Liver (tissue), 8 donors: ENCODE measurements at regions not wholly inside any gene's neighbourhood (a gene's known extent, or its start where the extent isn't known, plus 50 kb on each side); places are given as distances from the start of the nearest gene placed in this dataset.

ENCODE experiments used
- DNase-seq: peaks from one replicate; pipeline ENCODE4 v3.0.0-alpha.2; 2017; ENCODE audit warnings: low spot score
- H3K27ac ChIP-seq, 2 donors: one replicate each; pipeline ENCODE4 v1.7.0; 2013; ENCODE audit warnings: inconsistent platforms in 2 of 2, low read length in 2 of 2, control low read depth in 1 of 2, low read depth in 1 of 2, mild to moderate bottlenecking in 1 of 2
- H3K27me3 ChIP-seq, 4 donors: one replicate each; pipeline versions ENCODE4 v1.6.1 to v1.7.0; 2013; ENCODE audit warnings: low read length in 3 of 4, inconsistent platforms in 1 of 4, mild to moderate bottlenecking in 1 of 4, moderate library complexity in 1 of 4; ENCODE audit not compliant: control insufficient read depth in 4 of 4, insufficient read depth in 4 of 4
- H3K36me3 ChIP-seq, 4 donors: one replicate each; pipeline versions ENCODE4 v1.6.1 to v1.7.0; 2013; ENCODE audit warnings: low read length in 3 of 4, mild to moderate bottlenecking in 3 of 4, low read depth in 1 of 4, moderate library complexity in 1 of 4; ENCODE audit not compliant: control insufficient read depth in 4 of 4, insufficient read depth in 3 of 4
- H3K4me1 ChIP-seq, 4 donors: one replicate each; pipeline versions ENCODE4 v1.6.1 to v1.7.0; 2013; ENCODE audit warnings: low read length in 3 of 4, mild to moderate bottlenecking in 3 of 4, moderate library complexity in 1 of 4; ENCODE audit not compliant: control insufficient read depth in 4 of 4, insufficient read depth in 4 of 4
- H3K4me3 ChIP-seq, 3 donors: one replicate each; pipeline versions ENCODE4 v1.6.1 to v1.7.0; 2013; ENCODE audit warnings: low read length in 3 of 3, control low read depth in 1 of 3, low read depth in 1 of 3, mild to moderate bottlenecking in 1 of 3
- H3K9ac ChIP-seq, 2 donors: one replicate each; pipeline ENCODE4 v1.7.0; 2013; ENCODE audit warnings: low read length in 2 of 2, mild to moderate bottlenecking in 2 of 2, moderate library complexity in 2 of 2, control low read depth in 1 of 2, low read depth in 1 of 2
- H3K9me3 ChIP-seq, 4 donors: one replicate each; pipeline versions ENCODE4 v1.6.1 to v1.7.0; 2013; ENCODE audit warnings: low read length in 3 of 4; ENCODE audit not compliant: control insufficient read depth in 4 of 4
- ATF3 ChIP-seq: IDR thresholded peaks from 2 replicates; pipeline ENCODE4 v1.6.1; 2016; ENCODE audit warnings: antibody characterized with exemption
- CTCF ChIP-seq: fragments of 150-350 bp; IDR thresholded peaks from 2 replicates; pipeline ENCODE4 v1.5.1; 2017; ENCODE audit warnings: improper control_type of control experiment, low read depth, low read length; ENCODE audit not compliant: missing input control
- EGR1 ChIP-seq, 2 donors: IDR thresholded peaks; 2 replicates each; pipeline ENCODE4 v1.6.1; 2016 to 2018; ENCODE audit warnings: antibody characterized with exemption in 2 of 2, low read depth in 2 of 2
- FOXA1 ChIP-seq: IDR thresholded peaks from 2 replicates; pipeline ENCODE4 v1.6.1; 2016; ENCODE audit warnings: antibody characterized with exemption
- HNF4A ChIP-seq, 2 donors: conservative IDR thresholded peaks; 2 replicates each; pipeline ENCODE4 v1.6.1; 2016; ENCODE audit warnings: antibody characterized with exemption in 2 of 2, mild to moderate bottlenecking in 2 of 2
- HNF4G ChIP-seq: IDR thresholded peaks from 2 replicates; pipeline ENCODE4 v1.6.1; 2016; ENCODE audit warnings: antibody characterized with exemption
- JUND ChIP-seq, 2 donors: IDR thresholded peaks; 2 replicates each; pipeline ENCODE4 v1.6.1; 2016; ENCODE audit warnings: antibody characterized with exemption in 2 of 2
- NR2F2 ChIP-seq: IDR thresholded peaks from 2 replicates; pipeline ENCODE4 v1.6.1; 2016; ENCODE audit warnings: antibody characterized with exemption
- RAD21 ChIP-seq, 2 donors: IDR thresholded peaks; 2 replicates each; pipeline ENCODE4 v1.6.1; 2016; ENCODE audit warnings: antibody characterized with exemption in 2 of 2, mild to moderate bottlenecking in 2 of 2
- REST ChIP-seq: IDR thresholded peaks from 2 replicates; pipeline ENCODE4 v1.6.1; 2016; ENCODE audit warnings: antibody characterized with exemption, mild to moderate bottlenecking
- SP1 ChIP-seq: IDR thresholded peaks from 2 replicates; pipeline ENCODE4 v1.6.1; 2018; ENCODE audit warnings: antibody characterized with exemption, mild to moderate bottlenecking
- TAF1 ChIP-seq: conservative IDR thresholded peaks from 2 replicates; pipeline ENCODE4 v1.6.1; 2016; ENCODE audit warnings: antibody characterized with exemption, mild to moderate bottlenecking
- YY1 ChIP-seq: IDR thresholded peaks from 2 replicates; pipeline ENCODE4 v1.6.1; 2016; ENCODE audit warnings: antibody characterized with exemption, mild to moderate bottlenecking
- ZBTB33 ChIP-seq: IDR thresholded peaks from 2 replicates; pipeline ENCODE4 v1.6.1; 2016; ENCODE audit warnings: antibody characterized with exemption
- WGBS: extraction: QIAGEN DNeasy Blood & Tissue Kit; methylation state at CpG from one replicate; pipeline ENCODE4 v1.1.7; 2013; 5-methylcytosine and 5-hydroxymethylcytosine counted together
- donor health status: healthy.
- donor health status: healthy.
- donor health status: healthy.
- donor health status: healthy.
- donor health status: healthy.

- no peak overlapping the region for H3K9ac ChIP-seq
- H3K4me1 ChIP-seq: no peaks in the 10 kb centered on the region
- no peaks in the 10 kb centered on the region for H3K27me3 ChIP-seq
- TF ChIP-seq ATF3 (no peak), FOXA1 (no peak), CTCF (no peak), HNF4A (conservative IDR thresholded peaks at IDR 0.05) (no peak), NR2F2 (no peak), HNF4G (no peak), JUND (IDR thresholded peaks at IDR 0.05) (no peak), EGR1 (IDR thresholded peaks at IDR 0.05; ENCODE audit: low read depth in 2 of 2) (no peak), REST (no peak), ZBTB33 (no peak), SP1 (no peak), RAD21 (IDR thresholded peaks at IDR 0.05) (no peak), TAF1 (no peak), YY1 (no peak)
- no peak overlapping the region for H3K4me3 ChIP-seq
- H3K36me3 ChIP-seq: no peaks in the 10 kb centered on the region
- H3K9me3 ChIP-seq: no peaks in the 10 kb centered on the region
- no peak overlapping the region for H3K27ac ChIP-seq
- DNase-seq: no peak
- 87% methylated on average over 2 of the region's 2 CpGs for WGBS
Measured at GRCh38 chr7:37518266-37518665, 69.6 kb upstream of the ELMO1 start.

- H3K4me1 ChIP-seq: peaks cover 0 to 5% (median 2%) of the 10 kb centered on the region in 4 donors
- H3K27me3 ChIP-seq: no peaks in the 10 kb centered on the region
- no peaks in the 10 kb centered on the region for H3K36me3 ChIP-seq
- TF ChIP-seq TAF1: no peak
- WGBS: 70% methylated on average over 4 of the region's 4 CpGs
- no peak for DNase-seq
- no peak overlapping the region for H3K9ac ChIP-seq
- no peaks in the 10 kb centered on the region for H3K9me3 ChIP-seq
- no peak overlapping the region for H3K4me3 ChIP-seq
- H3K27ac ChIP-seq: no peak overlapping the region
Measured at GRCh38 chr7:37524056-37524455, 75.4 kb upstream of the ELMO1 start.
